ENCODE measurements at regions not wholly inside any gene's neighbourhood (a gene's known extent, or its start where the extent isn't known, plus 50 kb on each side); places are given as distances from the start of the nearest gene placed in this dataset.

DNA sequence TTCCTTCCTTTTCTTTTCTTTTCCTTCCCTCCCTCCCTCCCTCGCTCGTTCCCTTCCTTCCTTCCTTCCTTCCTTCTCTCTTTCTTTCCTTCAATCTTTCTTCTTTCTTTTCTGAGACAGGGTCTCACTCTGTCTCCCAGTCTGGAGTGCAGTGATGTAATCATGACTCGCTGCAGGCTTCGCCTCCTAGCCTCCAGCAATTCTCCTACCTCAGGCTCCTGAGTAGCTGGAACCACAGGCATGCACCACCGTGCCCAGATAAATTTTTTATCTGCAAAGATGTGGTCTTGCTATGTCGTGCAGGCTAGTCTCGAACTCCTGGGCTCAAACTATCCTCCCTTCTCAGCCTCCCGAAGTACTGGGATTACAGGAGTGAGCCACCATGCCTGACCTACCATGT is 81.4 kb downstream of the SPATA31C2 start:
- no peak for TF ChIP-seq CTCF (IDR thresholded peaks at IDR 0.05)
- no peak for TF ChIP-seq POLR2A (IDR thresholded peaks at IDR 0.05)

Measured in thyroid gland (tissue), 4 donors.